ENCODE measurements at regions not wholly inside any gene's neighbourhood (a gene's known extent, or its start where the extent isn't known, plus 50 kb on each side); places are given as distances from the start of the nearest gene placed in this dataset.
A peak's percentile ranks its signal among the peaks of the same experiment; 100 is the strongest.

- DNase-seq (ENCODE audit: low read depth): no peak
- in situ Hi-C loops (cut with HindIII; ENCODE audit: low pct_unique_long_range_greater_than_20kb, low sequenced_read_pairs): no loop called here
These were observed 123.9 kb downstream of the SNX5 start for GRCh38 chr20:17844549-17845298.

GRCh38 chr20:17844133-17844429, 124.5 kb downstream of the SNX5 start:
- in situ Hi-C loops (cut with HindIII; ENCODE audit: low pct_unique_long_range_greater_than_20kb, low sequenced_read_pairs): no loop called here
- no peak for DNase-seq (ENCODE audit: low read depth)

GRCh38 chr20:17843246-17844132, 125.1 kb downstream of the SNX5 start:
- DNase-seq (ENCODE audit: low read depth): peak; percentile 86
- in situ Hi-C loops (cut with HindIII; ENCODE audit: low pct_unique_long_range_greater_than_20kb, low sequenced_read_pairs): no loop called here

GRCh38 chr20:17841751-17842215, 126.8 kb downstream of the SNX5 start:
- DNase-seq (ENCODE audit: low read depth): peak; percentile 34
- in situ Hi-C loops (cut with HindIII; ENCODE audit: low pct_unique_long_range_greater_than_20kb, low sequenced_read_pairs): no loop called here

- in situ Hi-C loops (cut with HindIII; ENCODE audit: low pct_unique_long_range_greater_than_20kb, low sequenced_read_pairs): no loop called here
- DNase-seq (ENCODE audit: low read depth): no peak
These were observed 128.2 kb downstream of the SNX5 start for GRCh38 chr20:17840423-17840822.

- DNase-seq (ENCODE audit: low read depth): no peak
- in situ Hi-C loops (cut with HindIII; ENCODE audit: low pct_unique_long_range_greater_than_20kb, low sequenced_read_pairs): no loop called here
These were observed 129.7 kb downstream of the SNX5 start for GRCh38 chr20:17838921-17839320.

GRCh38 chr20:17837179-17837578, 131.4 kb downstream of the SNX5 start:
- DNase-seq (ENCODE audit: low read depth): no peak
- in situ Hi-C loops (cut with HindIII; ENCODE audit: low pct_unique_long_range_greater_than_20kb, low sequenced_read_pairs): no loop called here

- DNase-seq (ENCODE audit: low read depth): no peak
- in situ Hi-C loops (cut with HindIII; ENCODE audit: low pct_unique_long_range_greater_than_20kb, low sequenced_read_pairs): no loop called here
These were observed 132.2 kb downstream of the SNX5 start for GRCh38 chr20:17836303-17836861.

GRCh38 chr20:17835934-17836300, 132.7 kb downstream of the SNX5 start:
- in situ Hi-C loops (cut with HindIII; ENCODE audit: low pct_unique_long_range_greater_than_20kb, low sequenced_read_pairs): no loop called here
- DNase-seq (ENCODE audit: low read depth): no peak

- in situ Hi-C loops (cut with HindIII; ENCODE audit: low pct_unique_long_range_greater_than_20kb, low sequenced_read_pairs): no loop called here
- peak; percentile 57 for DNase-seq (ENCODE audit: low read depth)
These were observed 133.2 kb downstream of the SNX5 start for GRCh38 chr20:17835240-17835933.

GRCh38 chr20:17834804-17835203, 133.8 kb downstream of the SNX5 start:
- DNase-seq (ENCODE audit: low read depth): no peak
- in situ Hi-C loops (cut with HindIII; ENCODE audit: low pct_unique_long_range_greater_than_20kb, low sequenced_read_pairs): no loop called here

GRCh38 chr20:17833036-17833674, 133.4 kb downstream of the BANF2 start:
- DNase-seq (ENCODE audit: low read depth): no peak
- in situ Hi-C loops (cut with HindIII; ENCODE audit: low pct_unique_long_range_greater_than_20kb, low sequenced_read_pairs): no loop called here

- no peak for DNase-seq (ENCODE audit: low read depth)
- in situ Hi-C loops (cut with HindIII; ENCODE audit: low pct_unique_long_range_greater_than_20kb, low sequenced_read_pairs): no loop called here
These were observed 132.6 kb downstream of the BANF2 start for GRCh38 chr20:17832236-17832915.

GRCh38 chr20:17828598-17829144, 128.9 kb downstream of the BANF2 start:
- in situ Hi-C loops (cut with HindIII; ENCODE audit: low pct_unique_long_range_greater_than_20kb, low sequenced_read_pairs): no loop called here
- DNase-seq (ENCODE audit: low read depth): no peak

- no peak for DNase-seq (ENCODE audit: low read depth)
- in situ Hi-C loops (cut with HindIII; ENCODE audit: low pct_unique_long_range_greater_than_20kb, low sequenced_read_pairs): no loop called here
These were observed 128.2 kb downstream of the BANF2 start for GRCh38 chr20:17827759-17828559.

- no peak for DNase-seq (ENCODE audit: low read depth)
- in situ Hi-C loops (cut with HindIII; ENCODE audit: low pct_unique_long_range_greater_than_20kb, low sequenced_read_pairs): no loop called here
These were observed 127.3 kb downstream of the BANF2 start for GRCh38 chr20:17827079-17827478.
